ENCODE measurements at regions not wholly inside any gene's neighbourhood (a gene's known extent, or its start where the extent isn't known, plus 50 kb on each side); places are given as distances from the start of the nearest gene placed in this dataset.

DNA sequence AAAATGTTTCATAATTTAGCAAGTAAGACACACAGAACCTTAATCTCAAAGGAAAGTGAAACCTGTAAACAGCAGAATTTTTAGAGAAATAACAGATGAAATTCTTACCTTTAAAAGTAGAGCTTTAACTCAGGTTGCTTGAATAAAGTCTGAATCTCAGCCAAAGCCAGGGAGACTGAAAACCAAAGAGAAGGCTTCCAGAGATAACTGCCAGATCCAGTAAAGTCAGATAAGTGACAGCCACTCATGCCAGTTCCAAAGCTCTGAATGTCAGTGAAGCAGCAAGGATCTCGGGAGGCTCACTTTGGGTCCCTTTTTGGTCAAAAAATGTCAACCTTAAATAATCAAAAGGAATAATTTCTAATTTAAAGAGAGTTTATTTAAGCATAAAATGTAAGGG is 199.9 kb upstream of the CHRM3 start:
- Histone ChIP-seq H3K4me2 (ENCODE audit: insufficient read depth, low read length) (no peak overlapping the region), H3K9me3 (replicated peaks; ENCODE audit: control insufficient read depth, insufficient read depth, low read length) (peaks cover 4% of the 10 kb centered on the region), H3K36me3 (ENCODE audit: control insufficient read depth in 2 of 2, extremely low read depth in 1 of 2, insufficient read depth in 2 of 2, low read length in 2 of 2) (no peaks in the 10 kb centered on the region), H3K79me2 (ENCODE audit: control insufficient read depth, insufficient read depth, low read length) (no peaks in the 10 kb centered on the region), H2AFZ (ENCODE audit: low read depth, low read length) (no peak overlapping the region), H3K4me1 (ENCODE audit: control insufficient read depth, extremely low read depth, insufficient read depth, low read length) (no peaks in the 10 kb centered on the region), H3K27me3 (ENCODE audit: control insufficient read depth in 2 of 2, insufficient read depth in 2 of 2, low read length in 2 of 2) (no peaks in the 10 kb centered on the region), H3K9ac (replicated peaks; ENCODE audit: extremely low read depth, insufficient read depth, low read length) (no peak overlapping the region), H3K4me3 (replicated peaks in 1 of 3; ENCODE audit: insufficient read depth in 1 of 3, low read depth in 1 of 3, low read length in 3 of 3) (no peak overlapping the region), H3K27ac (ENCODE audit: insufficient read depth, low read depth, low read length) (no peak overlapping the region), H3K9me1 (replicated peaks; ENCODE audit: control insufficient read depth, extremely low read depth, insufficient read depth, low read length) (no peaks in the 10 kb centered on the region), H4K20me1 (replicated peaks; ENCODE audit: control insufficient read depth, extremely low read depth, insufficient read depth, low read length) (no peaks in the 10 kb centered on the region)
- no peak for DNase-seq (ENCODE audit: low read depth, low spot score)
- no TSS peak for BruUV-seq (replicated peaks)
- POLR2A ChIA-PET, result no interaction called here
- dilution Hi-C loops (cut with MboI; ENCODE audit: extremely low pct_ligation_motif_present, low sequenced_read_pairs) (no loop called here), intact Hi-C loops (cut with micrococcal nuclease) (no loop called here)
- no peak for FAIRE-seq
- TF ChIP-seq POLR2AphosphoS5 (IDR thresholded peaks at IDR 0.05; ENCODE audit: insufficient read depth, low read depth, low read length) (no peak), CTCF (IDR thresholded peaks at IDR 0.05; ENCODE audit: extremely low read depth in 1 of 2, insufficient read depth in 1 of 2, low read depth in 1 of 2, low read length in 2 of 2) (no peak), MYC (IDR thresholded peaks at IDR 0.05; ENCODE audit: low read depth, low read length) (no peak), POLR2A (IDR thresholded peaks at IDR 0.05; ENCODE audit: low read depth, low read length) (no peak), MAX (IDR thresholded peaks at IDR 0.05; ENCODE audit: insufficient read depth, insufficient read length) (no peak), JUN (IDR thresholded peaks at IDR 0.05; ENCODE audit: borderline replicate concordance, insufficient read depth, insufficient read length, low read depth) (no peak), GATA2 (IDR thresholded peaks at IDR 0.05; ENCODE audit: insufficient read depth, insufficient read length, low read depth, low read length) (no peak), FOS (IDR thresholded peaks at IDR 0.05; ENCODE audit: borderline replicate concordance, insufficient read depth, low read length) (no peak), EZH2 (IDR thresholded peaks at IDR 0.05; ENCODE audit: borderline replicate concordance, low read depth, low read length, severe bottlenecking) (no peak)
- CTCF ChIA-PET, result no interaction called here

All from endothelial cell of umbilical vein (primary cell).